ENCODE measurements at regions not wholly inside any gene's neighbourhood (a gene's known extent, or its start where the extent isn't known, plus 50 kb on each side); places are given as distances from the start of the nearest gene placed in this dataset.

DNA sequence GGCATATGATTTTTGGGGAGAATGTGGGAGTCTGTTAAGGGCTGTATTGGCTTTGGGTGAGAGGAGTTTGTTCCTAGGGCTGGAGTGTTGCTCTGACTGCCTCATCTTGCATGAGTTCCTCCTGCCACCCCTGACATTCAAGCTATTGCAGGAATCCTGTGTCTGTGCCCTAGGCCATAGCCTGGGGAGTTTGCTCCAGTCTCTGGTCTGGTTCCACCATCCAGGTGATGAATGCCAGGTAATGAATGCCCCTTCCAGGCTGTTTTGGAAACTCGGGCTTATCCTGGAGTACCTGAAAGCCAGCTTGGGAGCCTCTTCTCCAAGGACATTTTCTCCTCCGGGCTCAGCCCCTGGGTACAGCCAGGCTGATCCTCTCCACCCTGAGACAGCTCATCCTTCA is 117.0 kb upstream of the IRX3 start:
- Histone ChIP-seq H3K27ac (no peak overlapping the region), H3K27me3 (no peaks in the 10 kb centered on the region), H3K9me3 (no peaks in the 10 kb centered on the region), H3K36me3 (no peaks in the 10 kb centered on the region), H3K4me1 (no peaks in the 10 kb centered on the region), H3K4me3 (no peak overlapping the region)
- TF ChIP-seq EP300 (IDR thresholded peaks at IDR 0.05) (no peak), POLR2A (IDR thresholded peaks at IDR 0.05) (no peak)
- TF ChIP-seq, protein P1, sequence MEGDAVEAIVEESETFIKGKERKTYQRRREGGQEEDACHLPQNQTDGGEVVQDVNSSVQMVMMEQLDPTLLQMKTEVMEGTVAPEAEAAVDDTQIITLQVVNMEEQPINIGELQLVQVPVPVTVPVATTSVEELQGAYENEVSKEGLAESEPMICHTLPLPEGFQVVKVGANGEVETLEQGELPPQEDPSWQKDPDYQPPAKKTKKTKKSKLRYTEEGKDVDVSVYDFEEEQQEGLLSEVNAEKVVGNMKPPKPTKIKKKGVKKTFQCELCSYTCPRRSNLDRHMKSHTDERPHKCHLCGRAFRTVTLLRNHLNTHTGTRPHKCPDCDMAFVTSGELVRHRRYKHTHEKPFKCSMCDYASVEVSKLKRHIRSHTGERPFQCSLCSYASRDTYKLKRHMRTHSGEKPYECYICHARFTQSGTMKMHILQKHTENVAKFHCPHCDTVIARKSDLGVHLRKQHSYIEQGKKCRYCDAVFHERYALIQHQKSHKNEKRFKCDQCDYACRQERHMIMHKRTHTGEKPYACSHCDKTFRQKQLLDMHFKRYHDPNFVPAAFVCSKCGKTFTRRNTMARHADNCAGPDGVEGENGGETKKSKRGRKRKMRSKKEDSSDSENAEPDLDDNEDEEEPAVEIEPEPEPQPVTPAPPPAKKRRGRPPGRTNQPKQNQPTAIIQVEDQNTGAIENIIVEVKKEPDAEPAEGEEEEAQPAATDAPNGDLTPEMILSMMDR (IDR thresholded peaks at IDR 0.05): no peak
- WGBS, 2 donors: 95 to 100% methylated on average over 2 of the region's 2 CpGs
- DNase-seq (ENCODE audit: low spot score in 2 of 2): no peak

DNA sequence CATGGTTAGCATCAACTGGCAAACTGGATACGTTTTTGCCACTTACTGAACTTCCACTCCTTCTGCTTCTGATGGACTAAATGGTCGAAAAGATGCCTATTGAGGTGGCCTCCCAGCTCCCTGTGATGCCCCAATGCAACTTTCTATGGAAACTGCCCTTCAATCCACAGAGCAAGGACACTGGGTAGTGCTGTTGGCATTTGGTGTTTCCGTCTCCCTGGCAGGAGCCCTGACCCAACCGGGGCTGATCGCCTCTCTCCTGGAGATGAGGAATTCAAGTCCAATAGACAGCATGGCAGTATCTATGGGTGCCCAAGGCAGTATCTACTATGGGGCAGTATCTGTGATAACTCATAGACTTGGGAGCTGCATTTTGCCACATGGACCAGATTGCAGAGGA is 116.3 kb upstream of the IRX3 start:
- no peaks in the 10 kb centered on the region for H3K4me1 ChIP-seq
- H3K36me3 ChIP-seq: no peaks in the 10 kb centered on the region
- DNase-seq (ENCODE audit: low spot score in 2 of 2): no peak
- no peak overlapping the region for H3K4me3 ChIP-seq
- no peaks in the 10 kb centered on the region for H3K27me3 ChIP-seq
- no peaks in the 10 kb centered on the region for H3K9me3 ChIP-seq
- no peak overlapping the region for H3K27ac ChIP-seq
- TF ChIP-seq POLR2A (IDR thresholded peaks at IDR 0.05): no peak
- TF ChIP-seq EP300 (IDR thresholded peaks at IDR 0.05): no peak
- TF ChIP-seq, protein P1 (IDR thresholded peaks at IDR 0.05): no peak
- WGBS, 2 donors: 86 to 88% methylated on average over 5 of the region's 5 CpGs

DNA sequence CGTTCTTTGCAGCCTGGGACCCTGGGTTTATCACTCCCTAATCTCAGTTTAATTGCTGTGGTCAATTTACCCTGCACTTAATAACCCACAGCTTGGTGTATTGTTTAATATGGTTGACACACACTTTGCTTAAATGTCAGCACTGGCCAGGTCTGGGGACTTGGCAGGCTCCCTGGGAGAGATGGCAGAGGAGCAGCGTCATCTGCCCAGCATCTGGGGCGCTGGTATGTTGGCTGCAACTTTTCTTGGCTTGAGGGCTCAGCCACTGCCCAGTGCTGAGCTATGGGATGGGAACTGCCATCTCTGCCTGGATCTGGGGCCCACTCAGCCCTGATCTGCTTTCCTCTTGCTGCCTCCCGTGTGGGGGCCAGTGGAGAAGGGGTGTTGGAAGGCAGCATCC is 115.7 kb upstream of the IRX3 start:
- Histone ChIP-seq H3K27ac (no peak overlapping the region), H3K9me3 (no peaks in the 10 kb centered on the region), H3K4me1 (no peaks in the 10 kb centered on the region), H3K4me3 (no peak overlapping the region), H3K27me3 (no peaks in the 10 kb centered on the region), H3K36me3 (no peaks in the 10 kb centered on the region)
- 76 to 81% methylated on average over 4 of the region's 4 CpGs for WGBS, 2 donors
- TF ChIP-seq EP300 (IDR thresholded peaks at IDR 0.05) (no peak), POLR2A (IDR thresholded peaks at IDR 0.05) (no peak)
- TF ChIP-seq, protein P1 (IDR thresholded peaks at IDR 0.05): no peak
- DNase-seq (ENCODE audit: low spot score in 2 of 2): no peak

DNA sequence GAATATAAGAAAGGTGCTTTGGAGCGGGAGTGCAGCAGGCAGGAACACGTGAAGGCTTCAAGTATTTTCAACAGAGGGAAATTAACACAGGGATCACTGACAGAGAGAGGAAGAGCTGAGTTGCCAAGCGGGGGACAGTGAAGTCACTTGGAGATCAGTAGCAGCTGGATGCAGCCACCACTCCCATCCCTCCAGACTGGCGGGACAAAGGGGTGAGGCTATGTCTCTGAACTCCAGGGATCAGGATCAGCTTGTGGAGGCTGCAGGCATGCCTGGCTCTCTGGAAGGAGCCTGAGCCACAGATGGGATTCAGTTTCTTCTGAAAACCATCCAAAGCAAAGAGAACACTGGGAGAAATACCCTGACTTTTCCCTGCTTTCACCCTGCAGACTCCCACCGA is 113.7 kb upstream of the IRX3 start:
- WGBS, 2 donors: 66 to 74% methylated on average over 5 of the region's 5 CpGs
- no peaks in the 10 kb centered on the region for H3K27me3 ChIP-seq
- peaks cover 0 to 4% (median 0%) of the 10 kb centered on the region in 4 donors for H3K9me3 ChIP-seq
- H3K36me3 ChIP-seq: no peaks in the 10 kb centered on the region
- no peak for DNase-seq (ENCODE audit: low spot score in 2 of 2)
- no peaks in the 10 kb centered on the region for H3K4me1 ChIP-seq
- H3K4me3 ChIP-seq: no peak overlapping the region
- TF ChIP-seq, protein P1 (IDR thresholded peaks at IDR 0.05): no peak
- TF ChIP-seq POLR2A (IDR thresholded peaks at IDR 0.05) (no peak), EP300 (IDR thresholded peaks at IDR 0.05) (no peak)
- H3K27ac ChIP-seq: no peak overlapping the region

DNA sequence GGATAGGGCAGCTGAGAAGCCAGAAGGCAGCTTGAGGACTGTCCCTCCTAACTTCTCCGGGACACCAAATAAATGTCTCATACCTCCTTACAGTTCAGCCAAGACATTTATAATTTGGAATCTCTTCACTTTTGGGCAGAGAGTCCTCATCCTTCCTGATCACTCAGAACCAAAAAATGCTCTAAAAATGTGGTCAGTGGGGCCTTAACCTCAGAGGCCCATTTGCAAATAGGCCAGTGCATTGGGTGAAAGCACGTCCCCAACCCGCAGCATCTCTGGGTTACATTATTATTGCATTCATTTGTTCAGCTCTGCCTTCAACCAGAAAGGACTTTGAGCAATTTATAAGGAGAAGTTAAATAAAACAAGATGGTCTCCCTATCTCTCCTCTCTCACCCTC is 112.4 kb upstream of the IRX3 start:
- Histone ChIP-seq H3K36me3 (no peaks in the 10 kb centered on the region), H3K27me3 (no peaks in the 10 kb centered on the region), H3K4me1 (no peaks in the 10 kb centered on the region), H3K9me3 (peaks cover 0 to 10% (median 0%) of the 10 kb centered on the region in 4 donors), H3K4me3 (no peak overlapping the region), H3K27ac (no peak overlapping the region)
- TF ChIP-seq, protein P1 (IDR thresholded peaks at IDR 0.05): no peak
- no peak for TF ChIP-seq POLR2A (IDR thresholded peaks at IDR 0.05)
- DNase-seq (ENCODE audit: low spot score in 2 of 2): no peak
- WGBS, 2 donors: 87 to 95% methylated on average over 3 of the region's 3 CpGs
